ENCODE measurements at regions not wholly inside any gene's neighbourhood (a gene's known extent, or its start where the extent isn't known, plus 50 kb on each side); places are given as distances from the start of the nearest gene placed in this dataset.

GRCh38 chr4:126736133-126736518 is 896.6 kb upstream of the INTU start:
- no TSS peak for BruUV-seq (replicated peaks)

More at GRCh38 chr4:126736133-126736518, 896.6 kb upstream of the INTU start:
- intact Hi-C loops (cut with micrococcal nuclease), result no loop called here
- H2AFZ ChIP-seq (ENCODE audit: low read depth, low read length), result no peak overlapping the region
- CTCF ChIA-PET, result no interaction called here
- POLR2A ChIA-PET, result no interaction called here
- no peak for FAIRE-seq
- H4K20me1 ChIP-seq (replicated peaks; ENCODE audit: control insufficient read depth, extremely low read depth, insufficient read depth, low read length), result no peaks in the 10 kb centered on the region
- H3K4me1 ChIP-seq (ENCODE audit: control insufficient read depth, extremely low read depth, insufficient read depth, low read length), result no peaks in the 10 kb centered on the region
- H3K36me3 ChIP-seq (ENCODE audit: control insufficient read depth in 2 of 2, extremely low read depth in 1 of 2, insufficient read depth in 2 of 2, low read length in 2 of 2), result no peaks in the 10 kb centered on the region
- H3K9me3 ChIP-seq (replicated peaks; ENCODE audit: control insufficient read depth, insufficient read depth, low read length), result no peaks in the 10 kb centered on the region
- no peaks in the 10 kb centered on the region for H3K27me3 ChIP-seq (ENCODE audit: control insufficient read depth in 2 of 2, insufficient read depth in 2 of 2, low read length in 2 of 2)
- DNase-seq (ENCODE audit: low read depth, low spot score), result no peak
- H3K27ac ChIP-seq (ENCODE audit: insufficient read depth, low read depth, low read length), result no peak overlapping the region
- H3K4me3 ChIP-seq (replicated peaks in 1 of 3; ENCODE audit: insufficient read depth in 1 of 3, low read depth in 1 of 3, low read length in 3 of 3), result no peak overlapping the region
- dilution Hi-C loops (cut with MboI; ENCODE audit: extremely low pct_ligation_motif_present, low sequenced_read_pairs), result no loop called here
- H3K9ac ChIP-seq (replicated peaks; ENCODE audit: extremely low read depth, insufficient read depth, low read length), result no peak overlapping the region
- TF ChIP-seq MAX (IDR thresholded peaks at IDR 0.05; ENCODE audit: insufficient read depth, insufficient read length) (no peak), JUN (IDR thresholded peaks at IDR 0.05; ENCODE audit: borderline replicate concordance, insufficient read depth, insufficient read length, low read depth) (no peak), GATA2 (IDR thresholded peaks at IDR 0.05; ENCODE audit: insufficient read depth, insufficient read length, low read depth, low read length) (no peak), FOS (IDR thresholded peaks at IDR 0.05; ENCODE audit: borderline replicate concordance, insufficient read depth, low read length) (no peak), EZH2 (IDR thresholded peaks at IDR 0.05; ENCODE audit: borderline replicate concordance, low read depth, low read length, severe bottlenecking) (no peak), POLR2A (IDR thresholded peaks at IDR 0.05; ENCODE audit: low read depth, low read length) (no peak), POLR2AphosphoS5 (IDR thresholded peaks at IDR 0.05; ENCODE audit: insufficient read depth, low read depth, low read length) (no peak), MYC (IDR thresholded peaks at IDR 0.05; ENCODE audit: low read depth, low read length) (no peak), CTCF (IDR thresholded peaks at IDR 0.05; ENCODE audit: extremely low read depth in 1 of 2, insufficient read depth in 1 of 2, low read depth in 1 of 2, low read length in 2 of 2) (no peak)
- no peak overlapping the region for H3K4me2 ChIP-seq (ENCODE audit: insufficient read depth, low read length)
- no peaks in the 10 kb centered on the region for H3K79me2 ChIP-seq (ENCODE audit: control insufficient read depth, insufficient read depth, low read length)
- H3K9me1 ChIP-seq (replicated peaks; ENCODE audit: control insufficient read depth, extremely low read depth, insufficient read depth, low read length), result no peaks in the 10 kb centered on the region
